ENCODE measurements at regions not wholly inside any gene's neighbourhood (a gene's known extent, or its start where the extent isn't known, plus 50 kb on each side); places are given as distances from the start of the nearest gene placed in this dataset.
"Not testable (repeated sequence)": the region's sequence is repeated elsewhere in the genome, so short reads cannot be mapped to it uniquely, and the experiment has no call there.

DNA sequence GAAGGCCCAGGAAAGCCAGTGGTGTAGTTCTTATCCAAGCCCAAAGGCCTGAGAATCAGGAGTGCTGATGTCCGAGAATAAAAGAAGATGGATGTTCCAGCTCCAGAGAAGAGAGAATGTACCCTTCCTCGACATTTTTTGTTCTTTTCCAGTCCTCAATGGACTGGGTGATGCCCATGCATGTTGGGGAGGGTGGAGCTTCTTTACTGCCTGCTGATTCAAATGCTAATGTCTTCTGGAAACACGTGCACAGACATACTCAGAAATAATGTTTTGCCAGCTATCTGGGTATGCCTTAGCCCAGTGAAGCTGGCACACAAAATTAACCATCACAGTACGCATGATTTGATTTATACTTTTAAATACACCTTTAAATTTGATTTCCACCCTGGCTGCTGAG, 61.5 kb upstream of the FOXE1 start:
- TF ChIP-seq, protein P1, sequence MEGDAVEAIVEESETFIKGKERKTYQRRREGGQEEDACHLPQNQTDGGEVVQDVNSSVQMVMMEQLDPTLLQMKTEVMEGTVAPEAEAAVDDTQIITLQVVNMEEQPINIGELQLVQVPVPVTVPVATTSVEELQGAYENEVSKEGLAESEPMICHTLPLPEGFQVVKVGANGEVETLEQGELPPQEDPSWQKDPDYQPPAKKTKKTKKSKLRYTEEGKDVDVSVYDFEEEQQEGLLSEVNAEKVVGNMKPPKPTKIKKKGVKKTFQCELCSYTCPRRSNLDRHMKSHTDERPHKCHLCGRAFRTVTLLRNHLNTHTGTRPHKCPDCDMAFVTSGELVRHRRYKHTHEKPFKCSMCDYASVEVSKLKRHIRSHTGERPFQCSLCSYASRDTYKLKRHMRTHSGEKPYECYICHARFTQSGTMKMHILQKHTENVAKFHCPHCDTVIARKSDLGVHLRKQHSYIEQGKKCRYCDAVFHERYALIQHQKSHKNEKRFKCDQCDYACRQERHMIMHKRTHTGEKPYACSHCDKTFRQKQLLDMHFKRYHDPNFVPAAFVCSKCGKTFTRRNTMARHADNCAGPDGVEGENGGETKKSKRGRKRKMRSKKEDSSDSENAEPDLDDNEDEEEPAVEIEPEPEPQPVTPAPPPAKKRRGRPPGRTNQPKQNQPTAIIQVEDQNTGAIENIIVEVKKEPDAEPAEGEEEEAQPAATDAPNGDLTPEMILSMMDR (IDR thresholded peaks at IDR 0.05; ENCODE audit: low read depth, low read length, missing control alignments) = no peak

DNA sequence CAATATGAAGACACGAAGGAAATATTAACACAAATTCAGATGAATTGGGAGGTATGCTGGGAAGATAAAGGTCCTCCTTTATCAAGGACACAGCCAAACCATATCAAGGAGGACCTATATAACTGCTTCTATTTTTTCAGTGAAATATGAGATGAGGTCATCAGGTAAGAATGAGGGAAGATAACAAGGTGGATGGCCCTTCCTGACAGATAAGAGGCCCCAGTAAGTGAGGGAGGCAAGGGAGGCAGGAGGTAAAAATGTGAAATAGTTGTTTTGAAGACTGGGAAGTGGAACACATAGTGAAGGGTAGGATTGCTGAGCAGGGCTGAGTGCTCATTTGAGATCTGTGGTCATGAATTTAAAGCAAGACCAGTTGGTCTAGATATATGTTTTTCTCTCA, 60.0 kb upstream of the FOXE1 start:
- TF ChIP-seq, protein P1 (IDR thresholded peaks at IDR 0.05; ENCODE audit: low read depth, low read length, missing control alignments) = no peak
- DNase-seq (ENCODE audit: low read depth) = no peak
- in situ Hi-C loops (cut with HindIII; ENCODE audit: low sequenced_read_pairs) = no loop called here
- H3K4me3 ChIP-seq (ENCODE audit: low read depth, low read length) = no peak overlapping the region

More for the DNA sequence above, 61.5 kb upstream of the FOXE1 start:
- no peak overlapping the region for H3K4me3 ChIP-seq (ENCODE audit: low read depth, low read length)
- in situ Hi-C loops (cut with HindIII; ENCODE audit: low sequenced_read_pairs) = no loop called here
- DNase-seq (ENCODE audit: low read depth) = no peak

DNA sequence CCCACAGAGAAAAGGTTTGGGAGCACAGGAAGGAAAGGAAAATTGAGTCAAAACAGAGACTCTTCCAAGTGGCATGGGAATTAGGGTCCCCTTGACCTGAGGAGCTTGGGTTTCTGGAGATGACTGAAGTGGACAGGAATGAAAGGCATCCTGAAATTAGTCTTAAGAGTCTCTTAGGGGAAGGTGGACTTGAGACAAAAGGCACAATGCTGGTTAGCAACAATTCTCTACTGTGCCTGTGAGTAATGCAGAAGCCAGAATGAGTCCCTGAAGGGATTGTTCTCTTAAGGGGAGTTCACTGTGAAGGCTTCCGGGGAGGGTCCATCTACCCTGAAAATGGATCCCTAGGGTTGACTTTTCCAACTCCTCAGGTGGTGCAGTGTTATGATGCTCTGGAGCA, 58.4 kb upstream of the FOXE1 start:
- in situ Hi-C loops (cut with HindIII; ENCODE audit: low sequenced_read_pairs) = no loop called here
- DNase-seq (ENCODE audit: low read depth) = no peak

DNA sequence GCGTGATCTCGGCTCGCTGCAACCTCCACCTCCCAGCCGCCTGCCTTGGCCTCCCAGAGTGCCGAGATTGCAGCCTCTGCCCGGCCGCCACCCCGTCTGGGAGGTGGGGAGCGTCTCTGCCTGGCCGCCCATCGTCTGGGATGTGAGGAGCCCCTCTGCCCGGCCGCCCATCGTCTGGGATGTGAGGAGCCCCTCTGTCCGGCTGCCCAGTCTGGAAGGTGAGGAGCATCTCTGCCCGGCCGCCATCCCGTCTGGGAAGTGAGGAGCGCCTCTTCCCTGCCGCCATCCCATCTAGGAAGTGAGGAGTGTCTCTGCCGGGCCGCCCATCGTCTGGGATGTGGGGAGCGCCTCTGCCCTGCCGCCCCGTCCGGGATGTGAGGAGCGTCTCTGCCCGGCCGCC, 56.9 kb upstream of the FOXE1 start:
- in situ Hi-C loops (cut with HindIII; ENCODE audit: low sequenced_read_pairs); H3K4me3 ChIP-seq (ENCODE audit: low read depth, low read length); DNase-seq (ENCODE audit: low read depth): not testable (repeated sequence)

More for the DNA sequence above, 58.4 kb upstream of the FOXE1 start:
- TF ChIP-seq, protein P1 (IDR thresholded peaks at IDR 0.05; ENCODE audit: low read depth, low read length, missing control alignments) = no peak
- no peak overlapping the region for H3K4me3 ChIP-seq (ENCODE audit: low read depth, low read length)

DNA sequence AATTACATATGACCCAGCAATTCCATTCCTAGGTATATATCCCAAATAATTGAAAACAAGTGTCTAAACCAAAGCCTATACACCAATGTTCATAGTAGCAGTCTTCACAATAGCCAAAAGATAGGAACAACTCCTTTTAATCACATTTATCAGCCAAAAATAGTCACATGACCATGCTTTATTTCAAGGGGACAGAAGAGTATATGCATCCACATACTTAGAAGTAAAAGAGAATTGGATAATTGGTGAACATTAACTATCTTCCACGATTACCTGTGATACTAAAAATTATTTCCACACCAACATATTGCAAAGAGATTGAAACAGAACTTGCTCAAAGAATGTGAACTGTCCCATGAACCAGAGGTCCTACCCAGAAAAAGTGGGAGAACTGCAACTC, 51.8 kb upstream of the FOXE1 start:
- no peak for DNase-seq (ENCODE audit: low read depth)
- TF ChIP-seq, protein P1 (IDR thresholded peaks at IDR 0.05; ENCODE audit: low read depth, low read length, missing control alignments) = no peak
- no peak overlapping the region for H3K4me3 ChIP-seq (ENCODE audit: low read depth, low read length)
- in situ Hi-C loops (cut with HindIII; ENCODE audit: low sequenced_read_pairs) = no loop called here

DNA sequence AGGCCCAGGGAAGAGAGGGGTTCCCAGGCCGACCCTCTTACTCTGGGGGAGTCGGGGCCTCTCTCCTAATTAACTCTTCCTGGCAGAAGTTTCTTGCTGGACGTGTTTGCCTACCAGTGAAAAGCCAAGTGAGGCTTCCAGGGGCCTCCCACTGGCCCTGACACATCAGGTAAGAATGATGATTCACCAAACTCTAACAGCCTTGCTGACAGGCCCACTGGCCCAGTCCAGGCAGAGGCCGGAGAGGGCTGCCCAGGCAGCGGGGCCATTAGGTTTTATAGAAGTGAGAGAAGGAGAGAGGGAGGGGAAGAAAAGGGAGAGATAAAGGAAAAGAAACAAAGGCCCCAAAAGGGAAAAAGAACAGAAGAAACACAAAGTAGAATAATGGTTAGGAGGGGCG, 50.8 kb upstream of the FOXE1 start:
- in situ Hi-C loops (cut with HindIII; ENCODE audit: low sequenced_read_pairs) = no loop called here
- TF ChIP-seq, protein P1 (IDR thresholded peaks at IDR 0.05; ENCODE audit: low read depth, low read length, missing control alignments) = no peak
- no peak for DNase-seq (ENCODE audit: low read depth)
- no peak overlapping the region for H3K4me3 ChIP-seq (ENCODE audit: low read depth, low read length)

DNA sequence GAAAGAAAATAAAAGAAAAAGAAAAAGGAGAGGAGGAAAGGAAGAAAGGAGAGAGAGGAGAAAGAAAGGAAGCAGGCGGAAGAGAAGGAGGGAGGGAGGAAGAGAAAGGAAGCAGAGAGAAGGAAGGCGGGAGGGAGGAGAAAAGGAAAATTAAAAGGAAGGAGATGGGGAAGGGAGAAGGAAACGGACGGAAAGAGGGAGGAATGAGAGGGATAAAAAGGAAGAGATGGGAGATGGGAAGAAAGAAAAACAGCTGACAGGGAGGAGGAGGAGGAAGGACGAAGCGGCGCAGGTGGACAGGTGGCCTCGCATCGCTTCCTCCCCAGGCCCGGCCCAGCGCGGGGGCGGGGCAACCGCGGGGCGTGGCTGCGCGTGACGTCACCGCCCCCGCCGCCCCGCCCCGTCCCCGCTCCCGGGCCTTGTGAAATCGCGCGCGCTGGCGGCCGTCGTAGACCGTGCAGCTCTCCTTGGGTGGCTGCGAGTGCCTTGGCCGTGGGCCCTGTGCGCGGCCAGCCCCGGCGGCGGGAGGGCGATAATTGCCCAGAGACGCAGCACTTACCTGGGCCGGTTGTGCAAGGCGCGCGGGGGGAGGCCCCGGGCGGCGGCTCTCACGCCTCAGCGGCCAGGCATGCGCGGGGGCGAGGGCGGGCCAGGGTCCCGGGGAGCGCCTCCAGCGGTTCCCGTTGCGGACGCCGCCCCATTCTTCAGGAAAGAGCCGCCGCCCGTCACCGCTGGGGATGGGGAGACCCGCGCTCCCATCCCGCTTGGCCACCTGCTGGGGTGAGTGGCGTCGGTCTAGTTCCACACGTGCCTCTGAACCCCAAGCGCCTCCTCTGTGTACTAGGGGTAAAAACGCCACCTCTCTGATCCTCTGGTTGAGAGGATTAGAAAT, 49.6 kb upstream of the FOXE1 start:
- H3K4me3 ChIP-seq (ENCODE audit: low read depth, low read length) = peak overlapping the region; percentile 41
- in situ Hi-C loops (cut with HindIII; ENCODE audit: low sequenced_read_pairs) = no loop called here
- DNase-seq (ENCODE audit: low read depth) = no peak
- TF ChIP-seq, protein P1 (IDR thresholded peaks at IDR 0.05; ENCODE audit: low read depth, low read length, missing control alignments) = no peak
